Stimulated activated CD8-positive, alpha-beta memory T cell treated with anti-CD3 and anti-CD28 coated beads, Interleukin-12 subunit alpha, Interleukin-12 subunit beta, amount 100 ng/mL, for 4 hours (primary cell): ENCODE measurements at regions not wholly inside any gene's neighbourhood (a gene's known extent, or its start where the extent isn't known, plus 50 kb on each side); places are given as distances from the start of the nearest gene placed in this dataset.
"Not testable (repeated sequence)": the region's sequence is repeated elsewhere in the genome, so short reads cannot be mapped to it uniquely, and the experiment has no call there.

Experiments
- DNase-seq: peaks from one replicate; pipeline ENCODE4 v3.0.0-alpha.2; 2020; ENCODE audit warnings: low read depth

- no peak for DNase-seq
Observed at GRCh38 chr5:19240170-19240569, 747.8 kb downstream of the CDH18 start.

GRCh38 chr5:19241690-19242089 is 746.3 kb downstream of the CDH18 start:
- no peak for DNase-seq

- DNase-seq: not testable (repeated sequence)
Observed at GRCh38 chr5:19246191-19246590, 741.8 kb downstream of the CDH18 start.

- no peak for DNase-seq
Observed at GRCh38 chr5:19247302-19247701, 740.7 kb downstream of the CDH18 start.

GRCh38 chr5:19256036-19256435 is 732.0 kb downstream of the CDH18 start:
- DNase-seq: no peak

- DNase-seq: no peak
Observed at GRCh38 chr5:19258686-19259085, 729.3 kb downstream of the CDH18 start.

GRCh38 chr5:19261879-19262278 is 726.1 kb downstream of the CDH18 start:
- no peak for DNase-seq

GRCh38 chr5:19264821-19265220 is 723.2 kb downstream of the CDH18 start:
- no peak for DNase-seq

GRCh38 chr5:19266791-19267190 is 721.2 kb downstream of the CDH18 start:
- no peak for DNase-seq

- DNase-seq: no peak
Observed at GRCh38 chr5:19270153-19270552, 717.8 kb downstream of the CDH18 start.

- DNase-seq: no peak
Observed at GRCh38 chr5:19274578-19274977, 713.4 kb downstream of the CDH18 start.

GRCh38 chr5:19285286-19285685 is 702.7 kb downstream of the CDH18 start:
- DNase-seq: no peak

GRCh38 chr5:19287548-19288277 is 700.3 kb downstream of the CDH18 start:
- not testable (repeated sequence) for DNase-seq

- not testable (repeated sequence) for DNase-seq
Observed at GRCh38 chr5:19288311-19288710, 699.7 kb downstream of the CDH18 start.

- DNase-seq: no peak
Observed at GRCh38 chr5:19297934-19298333, 690.1 kb downstream of the CDH18 start.

GRCh38 chr5:19301271-19301670 is 686.7 kb downstream of the CDH18 start:
- DNase-seq: no peak

- DNase-seq: no peak
Observed at GRCh38 chr5:19314840-19315239, 673.2 kb downstream of the CDH18 start.

- no peak for DNase-seq
Observed at GRCh38 chr5:19319252-19319651, 668.7 kb downstream of the CDH18 start.

GRCh38 chr5:19322716-19323485 is 665.1 kb downstream of the CDH18 start:
- DNase-seq: no peak

- DNase-seq: no peak
Observed at GRCh38 chr5:19334278-19334677, 653.7 kb downstream of the CDH18 start.

- DNase-seq: no peak
Observed at GRCh38 chr5:19342942-19343341, 645.1 kb downstream of the CDH18 start.

GRCh38 chr5:19352120-19352519 is 635.9 kb downstream of the CDH18 start:
- DNase-seq: no peak

- no peak for DNase-seq
Observed at GRCh38 chr5:19369048-19369447, 619.0 kb downstream of the CDH18 start.

GRCh38 chr5:19369561-19369960 is 618.4 kb downstream of the CDH18 start:
- DNase-seq: no peak
